ENCODE measurements at regions not wholly inside any gene's neighbourhood (a gene's known extent, or its start where the extent isn't known, plus 50 kb on each side); places are given as distances from the start of the nearest gene placed in this dataset.

GRCh38 chr1:60413091-60413490 is 339.5 kb upstream of the C1orf87 start:
- Histone ChIP-seq H3K27me3 (no peaks in the 10 kb centered on the region), H3K27ac (no peak overlapping the region), H3K4me1 (no peaks in the 10 kb centered on the region), H3K9me3 (replicated peaks) (no peaks in the 10 kb centered on the region), H3K36me3 (no peaks in the 10 kb centered on the region), H3K4me3 (no peak overlapping the region)
- no peak for DNase-seq

GRCh38 chr1:60411591-60411990 is 338.0 kb upstream of the C1orf87 start:
- Histone ChIP-seq H3K27me3 (no peaks in the 10 kb centered on the region), H3K27ac (no peak overlapping the region), H3K4me1 (no peaks in the 10 kb centered on the region), H3K4me3 (no peak overlapping the region), H3K36me3 (no peaks in the 10 kb centered on the region), H3K9me3 (replicated peaks) (no peaks in the 10 kb centered on the region)
- DNase-seq: no peak

- Histone ChIP-seq H3K27me3 (no peaks in the 10 kb centered on the region), H3K27ac (peak overlapping the region; percentile 56), H3K9me3 (replicated peaks) (no peaks in the 10 kb centered on the region), H3K4me3 (no peak overlapping the region), H3K4me1 (peaks cover 12% of the 10 kb centered on the region; the same call in 1 of the 2 replicates), H3K36me3 (no peaks in the 10 kb centered on the region)
- peak in 1 of 2 experiments; percentile 21 for DNase-seq
These were observed 329.2 kb upstream of the C1orf87 start for GRCh38 chr1:60402816-60403215.

- no peaks in the 10 kb centered on the region for H3K27me3 ChIP-seq
- no peaks in the 10 kb centered on the region for H3K36me3 ChIP-seq
- H3K4me3 ChIP-seq: no peak overlapping the region
- H3K9me3 ChIP-seq (replicated peaks): no peaks in the 10 kb centered on the region
- peaks cover 12% of the 10 kb centered on the region; the same call in 1 of the 2 replicates for H3K4me1 ChIP-seq
- no peak overlapping the region; the same call in 1 of the 2 replicates for H3K27ac ChIP-seq
- peak in 1 of 2 experiments; percentile 33 for DNase-seq
These were observed 328.6 kb upstream of the C1orf87 start for GRCh38 chr1:60402216-60402615.

GRCh38 chr1:60394436-60394835 is 320.9 kb upstream of the C1orf87 start:
- no peak for DNase-seq
- H3K27me3 ChIP-seq: no peaks in the 10 kb centered on the region

GRCh38 chr1:60390593-60391282 is 317.2 kb upstream of the C1orf87 start:
- H3K9me3 ChIP-seq (replicated peaks): no peaks in the 10 kb centered on the region
- no peak overlapping the region for H3K4me3 ChIP-seq
- no peak for DNase-seq
- H3K36me3 ChIP-seq: no peaks in the 10 kb centered on the region
- no peak overlapping the region for H3K27ac ChIP-seq
- 0 out of 2 replicates have a peak, but pooled peaks cover 4% of the 10 kb centered on the region for H3K4me1 ChIP-seq
- H3K27me3 ChIP-seq: no peaks in the 10 kb centered on the region

More at GRCh38 chr1:60394436-60394835, 320.9 kb upstream of the C1orf87 start:
- H3K4me3 ChIP-seq: no peak overlapping the region
- no peak overlapping the region for H3K27ac ChIP-seq
- H3K36me3 ChIP-seq: no peaks in the 10 kb centered on the region
- H3K4me1 ChIP-seq: no peaks in the 10 kb centered on the region
- no peaks in the 10 kb centered on the region for H3K9me3 ChIP-seq (replicated peaks)

- Histone ChIP-seq H3K27ac (no peak overlapping the region), H3K27me3 (no peaks in the 10 kb centered on the region), H3K36me3 (no peaks in the 10 kb centered on the region), H3K9me3 (replicated peaks) (no peaks in the 10 kb centered on the region), H3K4me1 (0 out of 2 replicates have a peak, but pooled peaks cover 4% of the 10 kb centered on the region), H3K4me3 (no peak overlapping the region)
- peak in 1 of 2 experiments; percentile 31 for DNase-seq
These were observed 314.8 kb upstream of the C1orf87 start for GRCh38 chr1:60388092-60388987.

- Histone ChIP-seq H3K4me1 (0 out of 2 replicates have a peak, but pooled peaks cover 4% of the 10 kb centered on the region), H3K4me3 (no peak overlapping the region), H3K36me3 (no peaks in the 10 kb centered on the region), H3K9me3 (replicated peaks) (no peaks in the 10 kb centered on the region), H3K27ac (no peak overlapping the region), H3K27me3 (no peaks in the 10 kb centered on the region)
- DNase-seq: no peak
These were observed 313.6 kb upstream of the C1orf87 start for GRCh38 chr1:60387175-60387574.

GRCh38 chr1:60386249-60386648 is 312.7 kb upstream of the C1orf87 start:
- Histone ChIP-seq H3K36me3 (no peaks in the 10 kb centered on the region), H3K27ac (no peak overlapping the region), H3K9me3 (replicated peaks) (no peaks in the 10 kb centered on the region), H3K4me3 (no peak overlapping the region), H3K27me3 (no peaks in the 10 kb centered on the region), H3K4me1 (0 out of 2 replicates have a peak, but pooled peaks cover 4% of the 10 kb centered on the region)
- peak in 1 of 2 experiments; percentile 39 for DNase-seq

- H3K4me3 ChIP-seq: no peak overlapping the region
- no peak overlapping the region for H3K27ac ChIP-seq
- no peaks in the 10 kb centered on the region for H3K9me3 ChIP-seq (replicated peaks)
- DNase-seq: no peak
- H3K27me3 ChIP-seq: no peaks in the 10 kb centered on the region
- no peaks in the 10 kb centered on the region for H3K4me1 ChIP-seq
- H3K36me3 ChIP-seq: no peaks in the 10 kb centered on the region
These were observed 302.6 kb upstream of the C1orf87 start for GRCh38 chr1:60376196-60376595.

GRCh38 chr1:60374537-60374936 is 301.0 kb upstream of the C1orf87 start:
- Histone ChIP-seq H3K9me3 (replicated peaks) (no peaks in the 10 kb centered on the region), H3K4me1 (no peaks in the 10 kb centered on the region), H3K27ac (no peak overlapping the region), H3K27me3 (no peaks in the 10 kb centered on the region), H3K36me3 (no peaks in the 10 kb centered on the region), H3K4me3 (no peak overlapping the region)
- DNase-seq: no peak

GRCh38 chr1:60367532-60367931 is 294.0 kb upstream of the C1orf87 start:
- no peak for DNase-seq
- Histone ChIP-seq H3K4me1 (no peaks in the 10 kb centered on the region), H3K27ac (no peak overlapping the region), H3K36me3 (no peaks in the 10 kb centered on the region), H3K4me3 (no peak overlapping the region), H3K27me3 (no peaks in the 10 kb centered on the region), H3K9me3 (replicated peaks) (no peaks in the 10 kb centered on the region)

GRCh38 chr1:60359431-60359830 is 285.9 kb upstream of the C1orf87 start:
- Histone ChIP-seq H3K27me3 (no peaks in the 10 kb centered on the region), H3K36me3 (no peaks in the 10 kb centered on the region), H3K9me3 (replicated peaks) (no peaks in the 10 kb centered on the region), H3K4me3 (no peak overlapping the region), H3K4me1 (no peaks in the 10 kb centered on the region), H3K27ac (no peak overlapping the region)
- no peak for DNase-seq

GRCh38 chr1:60350531-60350930 is 277.0 kb upstream of the C1orf87 start:
- Histone ChIP-seq H3K27ac (no peak overlapping the region), H3K4me3 (no peak overlapping the region), H3K36me3 (no peaks in the 10 kb centered on the region), H3K4me1 (no peaks in the 10 kb centered on the region), H3K27me3 (no peaks in the 10 kb centered on the region), H3K9me3 (replicated peaks) (no peaks in the 10 kb centered on the region)
- DNase-seq: no peak

GRCh38 chr1:60348884-60349283 is 275.3 kb upstream of the C1orf87 start:
- DNase-seq: no peak
- no peak overlapping the region for H3K27ac ChIP-seq

More at GRCh38 chr1:60348884-60349283, 275.3 kb upstream of the C1orf87 start:
- Histone ChIP-seq H3K36me3 (no peaks in the 10 kb centered on the region), H3K9me3 (replicated peaks) (no peaks in the 10 kb centered on the region), H3K4me3 (no peak overlapping the region), H3K4me1 (no peaks in the 10 kb centered on the region), H3K27me3 (no peaks in the 10 kb centered on the region)

All from SJCRH30 (cell line).